Thyroid gland (tissue), 4 donors: ENCODE measurements at regions not wholly inside any gene's neighbourhood (a gene's known extent, or its start where the extent isn't known, plus 50 kb on each side); places are given as distances from the start of the nearest gene placed in this dataset.

Experiments used
- DNase-seq, 2 donors: peaks; one replicate each; pipeline ENCODE4 v3.0.0-alpha.2; 2019
- H3K27ac ChIP-seq, 3 donors: fragments of 200-600 bp; sonication (generic); 1 replicate in 2 of 3; 2 replicates in 1 of 3; pipeline ENCODE4 v1.5.1; 2016 to 2019; ENCODE audit warnings: mild to moderate bottlenecking in 1 of 3, moderate library complexity in 1 of 3
- H3K27me3 ChIP-seq: fragments of 200-600 bp; sonication (generic); one replicate; pipeline ENCODE4 v1.5.1; 2019
- H3K36me3 ChIP-seq, 2 donors: fragments of 200-600 bp; sonication (generic); one replicate each; pipeline ENCODE4 v1.5.1; 2016 to 2019
- H3K4me1 ChIP-seq, 2 donors: fragments of 200-600 bp; sonication (generic); one replicate each; pipeline ENCODE4 v1.5.1; 2017 to 2019
- H3K4me3 ChIP-seq, 3 donors: fragments of 200-600 bp; sonication (generic); replicated peaks in 1 of 3; 1 replicate in 2 of 3; 2 replicates in 1 of 3; pipeline ENCODE4 v1.5.1; 2016; ENCODE audit warnings: mild to moderate bottlenecking in 1 of 3
- H3K9me3 ChIP-seq: fragments of 200-600 bp; sonication (generic); one replicate; pipeline ENCODE4 v1.5.1; 2017
- POLR2A ChIP-seq, 2 donors: fragments of 450-650 bp; IDR thresholded peaks; one replicate each; pipeline ENCODE4 v1.6.1; 2017; ENCODE audit warnings: antibody characterized with exemption in 2 of 2, mild to moderate bottlenecking in 2 of 2, moderate library complexity in 1 of 2
- WGBS, 2 donors: methylation state at CpG; one replicate each; pipeline ENCODE4 v1.1.5; 2017; 5-methylcytosine and 5-hydroxymethylcytosine counted together
- intact Hi-C: fragments of 100-400 bp; cut with DNase I; formaldehyde crosslinking; loops from one replicate; pipeline ENCODE4 v1.15.1; 2023
- TF ChIP-seq, protein P1 (sequence below), 6 experiments: fragments of 200-600 bp in 3 of 6; fragments of 450-650 bp in 3 of 6; sonication (generic) in 3 of 6; IDR thresholded peaks; one replicate each; pipeline ENCODE4 v1.5.1; 2016 to 2019; ENCODE audit warnings: antibody characterized with exemption in 6 of 6, mild to moderate bottlenecking in 2 of 6, inconsistent platforms in 1 of 6, moderate library complexity in 1 of 6

GRCh38 chr10:2938869-2939268 lies 128.5 kb upstream of the PFKP start:
- no peak overlapping the region for H3K4me3 ChIP-seq
- H3K27me3 ChIP-seq, result no peaks in the 10 kb centered on the region
- no peak overlapping the region for H3K27ac ChIP-seq
- TF ChIP-seq, protein P1, sequence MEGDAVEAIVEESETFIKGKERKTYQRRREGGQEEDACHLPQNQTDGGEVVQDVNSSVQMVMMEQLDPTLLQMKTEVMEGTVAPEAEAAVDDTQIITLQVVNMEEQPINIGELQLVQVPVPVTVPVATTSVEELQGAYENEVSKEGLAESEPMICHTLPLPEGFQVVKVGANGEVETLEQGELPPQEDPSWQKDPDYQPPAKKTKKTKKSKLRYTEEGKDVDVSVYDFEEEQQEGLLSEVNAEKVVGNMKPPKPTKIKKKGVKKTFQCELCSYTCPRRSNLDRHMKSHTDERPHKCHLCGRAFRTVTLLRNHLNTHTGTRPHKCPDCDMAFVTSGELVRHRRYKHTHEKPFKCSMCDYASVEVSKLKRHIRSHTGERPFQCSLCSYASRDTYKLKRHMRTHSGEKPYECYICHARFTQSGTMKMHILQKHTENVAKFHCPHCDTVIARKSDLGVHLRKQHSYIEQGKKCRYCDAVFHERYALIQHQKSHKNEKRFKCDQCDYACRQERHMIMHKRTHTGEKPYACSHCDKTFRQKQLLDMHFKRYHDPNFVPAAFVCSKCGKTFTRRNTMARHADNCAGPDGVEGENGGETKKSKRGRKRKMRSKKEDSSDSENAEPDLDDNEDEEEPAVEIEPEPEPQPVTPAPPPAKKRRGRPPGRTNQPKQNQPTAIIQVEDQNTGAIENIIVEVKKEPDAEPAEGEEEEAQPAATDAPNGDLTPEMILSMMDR (IDR thresholded peaks at IDR 0.05), result no peak
- TF ChIP-seq POLR2A (IDR thresholded peaks at IDR 0.05), result no peak
- no peaks in the 10 kb centered on the region for H3K9me3 ChIP-seq
- no peaks in the 10 kb centered on the region for H3K4me1 ChIP-seq
- intact Hi-C loops, result no loop called here
- no peak for DNase-seq
- 76 to 86% methylated on average over 3 of the region's 3 CpGs for WGBS, 2 donors
- H3K36me3 ChIP-seq, result no peaks in the 10 kb centered on the region

DNA sequence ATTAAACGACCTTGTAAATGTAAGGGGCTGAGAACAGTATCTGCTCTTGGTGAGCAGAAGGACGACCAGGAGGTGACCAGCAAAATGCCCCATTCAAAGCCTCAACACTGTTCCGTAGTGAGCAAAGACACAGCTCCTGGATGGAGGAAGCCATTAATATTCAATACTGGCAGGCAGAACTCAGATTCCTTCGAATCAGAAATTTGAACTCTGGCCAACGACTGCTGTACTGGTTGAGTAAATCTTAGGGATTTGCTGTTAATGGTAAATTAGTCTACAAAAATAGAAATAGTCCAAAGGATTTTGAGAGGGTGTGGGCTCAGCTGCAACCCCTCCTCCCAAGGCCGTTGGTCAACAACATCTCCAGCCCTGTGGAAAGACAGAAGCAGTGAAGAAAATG lies 130.5 kb upstream of the PFKP start:
- 34 to 39% methylated on average over 6 of the region's 6 CpGs for WGBS, 2 donors
- peak; percentile 11 to 28 for DNase-seq
- no peak overlapping the region for H3K4me3 ChIP-seq
- H3K27ac ChIP-seq, result no peak overlapping the region
- H3K27me3 ChIP-seq, result no peaks in the 10 kb centered on the region
- no peaks in the 10 kb centered on the region for H3K36me3 ChIP-seq
- H3K4me1 ChIP-seq, result no peaks in the 10 kb centered on the region
- no peak for TF ChIP-seq POLR2A (IDR thresholded peaks at IDR 0.05)
- TF ChIP-seq, protein P1 (IDR thresholded peaks at IDR 0.05), result no peak
- no peaks in the 10 kb centered on the region for H3K9me3 ChIP-seq
- intact Hi-C loops, result no loop called here

DNA sequence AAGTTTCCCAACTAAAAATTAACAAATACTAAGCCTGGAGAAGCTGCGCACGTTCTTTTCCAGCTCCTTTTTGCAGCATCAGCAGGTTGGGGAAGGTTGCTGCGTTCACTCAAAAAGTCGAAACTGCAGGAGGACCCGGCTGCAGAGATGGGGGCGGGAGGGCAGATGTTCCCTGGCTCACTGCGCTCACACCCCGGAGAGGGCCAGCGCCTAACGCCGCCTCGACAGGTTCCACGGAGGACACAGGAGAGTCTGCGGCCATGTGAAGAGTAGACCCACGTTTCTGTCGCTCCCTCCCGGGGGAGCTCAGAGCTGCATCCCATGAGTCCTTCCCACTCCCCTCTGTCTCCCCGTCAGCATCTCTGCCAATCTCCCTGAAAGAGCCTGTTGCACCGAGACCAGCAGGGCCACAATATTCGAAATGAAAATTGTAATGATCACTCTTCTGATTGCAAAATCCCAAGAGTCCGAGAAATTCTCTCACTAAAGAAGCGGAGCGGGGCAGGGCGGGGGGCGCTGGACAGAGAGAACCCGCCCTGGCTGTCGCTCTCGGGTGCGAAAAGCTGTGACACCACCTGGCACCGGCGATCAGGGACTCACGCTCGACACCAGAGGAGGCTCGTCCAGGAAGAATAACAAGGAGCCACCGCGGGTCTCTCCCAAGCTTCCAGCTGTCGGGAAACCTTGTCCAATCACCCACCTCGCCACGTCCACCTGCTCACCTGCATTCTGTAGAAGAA lies 131.5 kb upstream of the PFKP start:
- TF ChIP-seq, protein P1 (IDR thresholded peaks at IDR 0.05), result no peak
- no peak for TF ChIP-seq POLR2A (IDR thresholded peaks at IDR 0.05)
- DNase-seq, result no peak
- Histone ChIP-seq H3K9me3 (no peaks in the 10 kb centered on the region), H3K4me3 (no peak overlapping the region), H3K4me1 (no peaks in the 10 kb centered on the region), H3K36me3 (no peaks in the 10 kb centered on the region), H3K27me3 (no peaks in the 10 kb centered on the region), H3K27ac (no peak overlapping the region)
- intact Hi-C loops, result no loop called here
- WGBS, 2 donors, result 85 to 86% methylated on average over 39 of the region's 39 CpGs

DNA sequence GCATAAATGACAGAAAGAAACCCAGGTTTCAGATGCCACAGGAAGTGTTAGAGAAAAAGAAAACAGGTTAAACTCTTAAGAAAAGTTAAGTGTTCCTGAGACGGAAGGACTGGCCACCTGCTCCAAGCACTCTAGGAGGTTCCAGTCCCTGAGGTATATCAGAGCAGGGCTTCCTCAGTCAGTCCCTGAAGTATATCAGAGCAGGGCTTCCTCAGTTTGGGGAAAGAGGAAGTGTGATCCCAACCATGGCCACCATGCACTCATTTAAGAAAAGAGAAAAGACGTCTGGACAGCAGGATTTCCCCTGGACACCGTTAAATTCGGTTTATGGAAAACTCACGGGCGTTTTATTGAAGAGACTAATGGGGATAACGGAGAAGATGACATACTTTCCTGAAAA lies 133.4 kb upstream of the PFKP start:
- TF ChIP-seq, protein P1 (IDR thresholded peaks at IDR 0.05), result no peak
- no peak for TF ChIP-seq POLR2A (IDR thresholded peaks at IDR 0.05)
- Histone ChIP-seq H3K4me3 (no peak overlapping the region), H3K27me3 (no peaks in the 10 kb centered on the region), H3K4me1 (no peaks in the 10 kb centered on the region), H3K9me3 (no peaks in the 10 kb centered on the region), H3K36me3 (no peaks in the 10 kb centered on the region), H3K27ac (no peak overlapping the region)
- WGBS, 2 donors, result 67 to 71% methylated on average over 7 of the region's 7 CpGs
- no peak for DNase-seq
- intact Hi-C loops, result no loop called here

- no peak overlapping the region for H3K4me3 ChIP-seq
- H3K27ac ChIP-seq, result no peak overlapping the region
- no peak for DNase-seq
- TF ChIP-seq, protein P1 (IDR thresholded peaks at IDR 0.05), result no peak
- no peak for TF ChIP-seq POLR2A (IDR thresholded peaks at IDR 0.05)
- intact Hi-C loops, result no loop called here
- WGBS, 2 donors, result 51 to 62% methylated on average over 3 of the region's 3 CpGs
- H3K27me3 ChIP-seq, result no peaks in the 10 kb centered on the region
- H3K36me3 ChIP-seq, result no peaks in the 10 kb centered on the region
- H3K9me3 ChIP-seq, result no peaks in the 10 kb centered on the region
- no peaks in the 10 kb centered on the region for H3K4me1 ChIP-seq
Measured at GRCh38 chr10:2933519-2933918, 133.8 kb upstream of the PFKP start.
